ENCODE measurements at regions not wholly inside any gene's neighbourhood (a gene's known extent, or its start where the extent isn't known, plus 50 kb on each side); places are given as distances from the start of the nearest gene placed in this dataset.

- TF ChIP-seq, protein P1, sequence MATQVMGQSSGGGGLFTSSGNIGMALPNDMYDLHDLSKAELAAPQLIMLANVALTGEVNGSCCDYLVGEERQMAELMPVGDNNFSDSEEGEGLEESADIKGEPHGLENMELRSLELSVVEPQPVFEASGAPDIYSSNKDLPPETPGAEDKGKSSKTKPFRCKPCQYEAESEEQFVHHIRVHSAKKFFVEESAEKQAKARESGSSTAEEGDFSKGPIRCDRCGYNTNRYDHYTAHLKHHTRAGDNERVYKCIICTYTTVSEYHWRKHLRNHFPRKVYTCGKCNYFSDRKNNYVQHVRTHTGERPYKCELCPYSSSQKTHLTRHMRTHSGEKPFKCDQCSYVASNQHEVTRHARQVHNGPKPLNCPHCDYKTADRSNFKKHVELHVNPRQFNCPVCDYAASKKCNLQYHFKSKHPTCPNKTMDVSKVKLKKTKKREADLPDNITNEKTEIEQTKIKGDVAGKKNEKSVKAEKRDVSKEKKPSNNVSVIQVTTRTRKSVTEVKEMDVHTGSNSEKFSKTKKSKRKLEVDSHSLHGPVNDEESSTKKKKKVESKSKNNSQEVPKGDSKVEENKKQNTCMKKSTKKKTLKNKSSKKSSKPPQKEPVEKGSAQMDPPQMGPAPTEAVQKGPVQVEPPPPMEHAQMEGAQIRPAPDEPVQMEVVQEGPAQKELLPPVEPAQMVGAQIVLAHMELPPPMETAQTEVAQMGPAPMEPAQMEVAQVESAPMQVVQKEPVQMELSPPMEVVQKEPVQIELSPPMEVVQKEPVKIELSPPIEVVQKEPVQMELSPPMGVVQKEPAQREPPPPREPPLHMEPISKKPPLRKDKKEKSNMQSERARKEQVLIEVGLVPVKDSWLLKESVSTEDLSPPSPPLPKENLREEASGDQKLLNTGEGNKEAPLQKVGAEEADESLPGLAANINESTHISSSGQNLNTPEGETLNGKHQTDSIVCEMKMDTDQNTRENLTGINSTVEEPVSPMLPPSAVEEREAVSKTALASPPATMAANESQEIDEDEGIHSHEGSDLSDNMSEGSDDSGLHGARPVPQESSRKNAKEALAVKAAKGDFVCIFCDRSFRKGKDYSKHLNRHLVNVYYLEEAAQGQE (IDR thresholded peaks at IDR 0.05; ENCODE audit: borderline replicate concordance in 1 of 2, low read depth in 1 of 2, low read length in 2 of 2), result no peak
- TF ChIP-seq FOXP4 (CRISPR knock-in tag; IDR thresholded peaks at IDR 0.05) (no peak), ZSCAN5A (CRISPR knock-in tag; IDR thresholded peaks at IDR 0.05; ENCODE audit: borderline replicate concordance) (no peak), ZNF839 (CRISPR knock-in tag; IDR thresholded peaks at IDR 0.05; ENCODE audit: borderline replicate concordance) (no peak), ZNF496 (CRISPR knock-in tag; IDR thresholded peaks at IDR 0.05; ENCODE audit: insufficient replicate concordance) (no peak), FOXK2 (IDR thresholded peaks at IDR 0.05) (no peak), SRF (IDR thresholded peaks at IDR 0.05; ENCODE audit: low read depth, low read length) (no peak), ZFYVE20 (CRISPR knock-in tag; IDR thresholded peaks at IDR 0.05; ENCODE audit: borderline replicate concordance, low read depth) (no peak), KDM6A (CRISPR knock-in tag; IDR thresholded peaks at IDR 0.05; ENCODE audit: low read depth) (no peak), ZNF20 (CRISPR knock-in tag; IDR thresholded peaks at IDR 0.05) (no peak), BRCA1 (CRISPR knock-in tag; IDR thresholded peaks at IDR 0.05) (no peak), NFIC (IDR thresholded peaks at IDR 0.05; ENCODE audit: low read length) (no peak)
- TF ChIP-seq, protein P2, sequence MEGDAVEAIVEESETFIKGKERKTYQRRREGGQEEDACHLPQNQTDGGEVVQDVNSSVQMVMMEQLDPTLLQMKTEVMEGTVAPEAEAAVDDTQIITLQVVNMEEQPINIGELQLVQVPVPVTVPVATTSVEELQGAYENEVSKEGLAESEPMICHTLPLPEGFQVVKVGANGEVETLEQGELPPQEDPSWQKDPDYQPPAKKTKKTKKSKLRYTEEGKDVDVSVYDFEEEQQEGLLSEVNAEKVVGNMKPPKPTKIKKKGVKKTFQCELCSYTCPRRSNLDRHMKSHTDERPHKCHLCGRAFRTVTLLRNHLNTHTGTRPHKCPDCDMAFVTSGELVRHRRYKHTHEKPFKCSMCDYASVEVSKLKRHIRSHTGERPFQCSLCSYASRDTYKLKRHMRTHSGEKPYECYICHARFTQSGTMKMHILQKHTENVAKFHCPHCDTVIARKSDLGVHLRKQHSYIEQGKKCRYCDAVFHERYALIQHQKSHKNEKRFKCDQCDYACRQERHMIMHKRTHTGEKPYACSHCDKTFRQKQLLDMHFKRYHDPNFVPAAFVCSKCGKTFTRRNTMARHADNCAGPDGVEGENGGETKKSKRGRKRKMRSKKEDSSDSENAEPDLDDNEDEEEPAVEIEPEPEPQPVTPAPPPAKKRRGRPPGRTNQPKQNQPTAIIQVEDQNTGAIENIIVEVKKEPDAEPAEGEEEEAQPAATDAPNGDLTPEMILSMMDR (CRISPR knock-in tag; IDR thresholded peaks at IDR 0.05), result no peak
- TF ChIP-seq, protein P3, sequence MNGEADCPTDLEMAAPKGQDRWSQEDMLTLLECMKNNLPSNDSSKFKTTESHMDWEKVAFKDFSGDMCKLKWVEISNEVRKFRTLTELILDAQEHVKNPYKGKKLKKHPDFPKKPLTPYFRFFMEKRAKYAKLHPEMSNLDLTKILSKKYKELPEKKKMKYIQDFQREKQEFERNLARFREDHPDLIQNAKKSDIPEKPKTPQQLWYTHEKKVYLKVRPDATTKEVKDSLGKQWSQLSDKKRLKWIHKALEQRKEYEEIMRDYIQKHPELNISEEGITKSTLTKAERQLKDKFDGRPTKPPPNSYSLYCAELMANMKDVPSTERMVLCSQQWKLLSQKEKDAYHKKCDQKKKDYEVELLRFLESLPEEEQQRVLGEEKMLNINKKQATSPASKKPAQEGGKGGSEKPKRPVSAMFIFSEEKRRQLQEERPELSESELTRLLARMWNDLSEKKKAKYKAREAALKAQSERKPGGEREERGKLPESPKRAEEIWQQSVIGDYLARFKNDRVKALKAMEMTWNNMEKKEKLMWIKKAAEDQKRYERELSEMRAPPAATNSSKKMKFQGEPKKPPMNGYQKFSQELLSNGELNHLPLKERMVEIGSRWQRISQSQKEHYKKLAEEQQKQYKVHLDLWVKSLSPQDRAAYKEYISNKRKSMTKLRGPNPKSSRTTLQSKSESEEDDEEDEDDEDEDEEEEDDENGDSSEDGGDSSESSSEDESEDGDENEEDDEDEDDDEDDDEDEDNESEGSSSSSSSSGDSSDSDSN (CRISPR knock-in tag; IDR thresholded peaks at IDR 0.05), result no peak
These were observed 105.4 kb upstream of the GRIN2B start for GRCh38 chr12:14086838-14087237.

All from HepG2 (cell line).